Astrocyte of the hippocampus (primary cell): ENCODE measurements at regions not wholly inside any gene's neighbourhood (a gene's known extent, or its start where the extent isn't known, plus 50 kb on each side); places are given as distances from the start of the nearest gene placed in this dataset.
A peak's percentile ranks its signal among the peaks of the same experiment; 100 is the strongest.

Experiments used
- DNase-seq: peaks from one replicate; pipeline ENCODE4 v3.0.0; 2011; ENCODE audit warnings: low read depth, low spot score

DNA sequence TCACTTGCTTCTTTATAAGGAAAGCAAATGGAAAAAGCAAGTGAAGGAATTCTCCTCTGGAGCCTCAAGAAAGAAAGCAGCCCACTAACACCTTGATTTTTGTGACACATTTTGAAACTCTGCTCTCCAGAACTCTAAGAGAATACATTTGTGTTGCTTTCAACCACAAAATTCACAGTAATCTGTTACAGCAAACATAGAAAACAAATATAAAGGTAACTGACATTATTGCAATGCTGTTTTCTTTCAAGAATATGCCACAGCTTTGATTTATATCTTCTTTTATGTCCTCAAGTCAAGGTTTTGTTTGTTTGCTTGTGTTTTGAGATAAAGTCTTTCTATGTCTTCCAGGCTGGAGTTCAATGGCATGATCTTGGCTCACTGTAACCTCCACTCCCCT, 103.1 kb upstream of the FIGN start:
- no peak for DNase-seq

- no peak for DNase-seq
Measured at GRCh38 chr2:163836167-163836566, 100.4 kb upstream of the FIGN start.

DNA sequence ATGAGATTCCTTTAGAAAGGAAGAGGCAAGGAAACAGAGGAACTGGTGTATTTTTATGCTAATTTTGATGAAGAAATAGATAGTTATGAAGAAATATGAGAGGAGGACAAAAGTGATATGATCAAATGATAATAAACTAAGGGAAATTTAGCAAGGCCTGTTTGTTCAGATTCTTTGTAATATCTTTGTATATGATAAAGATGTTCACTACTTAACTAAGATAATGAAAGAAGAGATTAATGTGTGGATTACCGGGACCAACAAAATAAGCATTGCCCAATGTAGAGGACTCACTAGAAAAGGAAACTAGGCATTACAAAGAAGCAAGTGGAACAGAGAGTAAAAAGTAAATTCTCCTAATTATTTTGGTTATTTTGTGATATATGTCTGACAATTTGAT, 99.0 kb upstream of the FIGN start:
- DNase-seq, result no peak

DNA sequence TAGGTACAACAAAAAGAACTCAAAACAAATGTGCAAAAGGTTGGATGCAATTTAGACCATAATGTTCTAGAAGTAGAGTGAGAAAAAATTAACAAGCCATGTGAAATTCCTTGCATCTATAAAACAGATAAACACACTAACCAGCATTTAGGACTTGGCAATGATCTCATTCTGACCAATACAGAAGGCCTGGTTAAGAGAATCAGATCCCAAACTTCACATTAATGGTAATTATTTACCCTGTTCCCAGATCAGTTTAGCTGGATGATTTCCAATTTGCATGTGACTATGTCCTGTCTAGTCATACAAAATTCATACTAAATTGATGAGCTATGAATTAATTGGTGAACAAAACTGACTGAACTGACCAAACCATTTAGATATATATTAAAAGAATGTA, 98.4 kb upstream of the FIGN start:
- peak; percentile 16 for DNase-seq

DNA sequence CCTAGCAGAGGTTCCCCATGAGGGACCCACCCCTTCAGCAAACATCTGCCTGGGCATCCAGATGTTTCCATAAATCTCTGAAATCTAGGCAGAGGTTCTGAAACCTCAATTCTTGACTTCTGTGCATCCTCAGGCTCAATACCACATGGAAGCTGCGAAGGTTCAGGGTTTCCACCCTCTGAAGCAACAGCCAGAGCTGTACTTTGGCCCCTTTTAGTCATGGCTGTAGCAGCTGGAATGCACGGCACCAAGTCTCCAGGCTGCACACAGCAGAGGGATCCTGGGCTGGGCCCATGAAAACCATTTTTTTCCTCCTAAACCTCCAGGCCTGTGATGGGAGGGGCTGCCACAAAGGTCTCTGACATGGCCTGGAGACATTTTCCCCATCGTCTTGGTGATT, 93.0 kb upstream of the FIGN start:
- no peak for DNase-seq

- no peak for DNase-seq
Measured at GRCh38 chr2:163822033-163822432, 86.2 kb upstream of the FIGN start.

GRCh38 chr2:163812926-163813520, 77.2 kb upstream of the FIGN start:
- peak; percentile 15 for DNase-seq

DNA sequence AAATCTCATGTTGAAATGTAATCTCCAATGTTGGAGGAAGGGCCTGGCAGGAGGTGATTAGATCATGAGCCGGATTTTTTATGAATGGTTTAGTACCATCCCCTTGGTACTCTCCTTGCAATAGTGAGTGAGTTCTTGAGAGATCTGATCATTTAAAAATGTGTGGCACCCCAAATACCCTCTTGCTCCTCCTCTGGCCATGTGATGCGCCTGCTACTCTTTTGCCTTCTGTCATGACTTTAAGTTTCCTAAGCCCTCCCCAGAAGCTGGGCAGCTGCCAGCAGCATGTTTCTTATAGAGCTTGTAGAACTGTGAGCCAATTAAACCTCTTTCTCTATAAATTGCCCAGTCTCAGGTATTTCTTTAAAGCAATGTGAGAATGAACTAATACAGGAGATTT, 72.6 kb upstream of the FIGN start:
- DNase-seq, result peak; percentile 2

- DNase-seq, result no peak
Measured at GRCh38 chr2:163802284-163802683, 66.5 kb upstream of the FIGN start.

GRCh38 chr2:163801486-163801885, 65.7 kb upstream of the FIGN start:
- DNase-seq, result no peak

- DNase-seq, result peak; percentile 80
Measured at GRCh38 chr2:163800951-163801381, 65.2 kb upstream of the FIGN start.

DNA sequence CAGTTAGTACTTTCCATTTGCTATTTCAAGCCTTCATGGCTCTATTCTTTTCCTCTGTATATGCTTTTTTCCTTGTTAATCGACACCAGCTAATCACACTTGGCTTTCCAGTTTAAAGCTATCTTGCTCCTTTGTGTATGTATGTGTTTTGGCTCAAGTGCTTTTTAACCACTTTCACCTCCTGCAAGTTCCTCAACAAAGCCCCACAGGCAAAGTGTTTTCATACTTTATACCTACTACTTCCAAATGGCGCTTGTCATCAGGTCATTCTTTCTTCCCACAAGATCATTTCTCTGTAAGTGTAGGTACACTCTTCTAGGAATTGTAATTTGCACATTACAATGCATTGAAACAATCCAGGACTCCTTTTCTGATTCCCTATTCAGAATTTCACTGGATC, 64.0 kb upstream of the FIGN start:
- DNase-seq, result peak; percentile 16

DNA sequence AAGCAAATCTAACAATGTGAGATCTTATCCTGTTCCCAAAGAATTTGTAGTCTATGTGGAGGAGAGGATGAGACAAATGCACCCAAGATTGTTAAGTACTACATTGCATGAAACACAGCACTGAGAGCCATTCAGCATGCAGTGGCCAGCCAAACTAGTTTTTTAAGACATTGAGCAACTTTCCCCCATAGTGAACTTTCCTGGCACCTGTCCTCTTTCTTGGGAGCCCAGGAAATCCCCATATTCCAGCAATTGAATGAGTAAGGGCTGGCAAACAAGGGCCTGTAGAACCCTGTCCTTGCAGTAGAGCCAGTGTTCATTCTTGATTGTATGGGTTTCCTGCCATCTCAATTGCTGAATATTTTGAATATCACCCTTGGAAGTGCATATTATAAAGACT, 58.8 kb upstream of the FIGN start:
- peak; percentile 21 for DNase-seq
